NCI-H82 treated with DMSO at 0.1 percent for 48 hours (cell line): ENCODE measurements at regions not wholly inside any gene's neighbourhood (a gene's known extent, or its start where the extent isn't known, plus 50 kb on each side); places are given as distances from the start of the nearest gene placed in this dataset.
A peak's percentile ranks its signal among the peaks of the same experiment; 100 is the strongest.

Source experiments
- DNase-seq: peaks from one replicate; lab custom pipeline; 2025; ENCODE audit not compliant: unreplicated experiment; lab: John Stamatoyannopoulos, UW

DNA sequence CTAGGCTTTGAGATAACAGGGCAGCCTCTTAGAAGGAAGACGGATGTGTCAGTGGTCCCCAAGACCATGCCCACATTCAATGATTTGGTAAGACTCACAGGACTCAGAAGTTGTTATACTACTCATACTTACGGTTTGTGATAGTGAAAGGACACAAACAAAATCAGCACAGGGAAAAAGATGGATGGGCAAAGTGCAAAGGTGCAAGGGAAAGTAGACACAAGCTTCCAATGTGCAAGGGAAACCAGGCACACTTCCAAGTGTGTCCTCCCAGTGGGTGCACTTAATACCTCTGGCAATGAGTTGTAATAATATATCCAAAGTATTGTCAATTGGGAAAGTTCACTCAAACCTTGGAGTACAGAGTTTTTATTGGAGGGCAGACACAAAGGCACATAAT is 53.8 kb upstream of the VCX start:
- no peak for DNase-seq

DNA sequence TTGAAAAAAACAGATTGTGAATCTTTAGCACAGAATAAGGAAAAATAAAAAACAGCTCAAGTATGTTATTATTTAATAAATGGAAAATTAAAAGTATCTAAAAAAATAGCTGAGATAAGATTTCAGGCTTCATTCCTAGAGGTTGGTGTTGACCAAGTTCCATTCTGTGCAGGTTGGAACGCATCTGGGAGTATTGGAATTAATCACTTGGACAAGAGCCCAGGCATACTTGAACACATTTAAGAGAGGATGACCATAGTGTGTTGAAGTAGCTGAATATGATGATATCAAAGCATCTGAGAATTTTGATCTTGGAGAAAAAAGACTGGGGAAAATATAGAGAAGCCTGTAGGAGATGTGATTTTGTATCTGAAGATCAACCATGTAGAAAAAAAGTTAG is 54.6 kb upstream of the VCX start:
- no peak for DNase-seq

DNA sequence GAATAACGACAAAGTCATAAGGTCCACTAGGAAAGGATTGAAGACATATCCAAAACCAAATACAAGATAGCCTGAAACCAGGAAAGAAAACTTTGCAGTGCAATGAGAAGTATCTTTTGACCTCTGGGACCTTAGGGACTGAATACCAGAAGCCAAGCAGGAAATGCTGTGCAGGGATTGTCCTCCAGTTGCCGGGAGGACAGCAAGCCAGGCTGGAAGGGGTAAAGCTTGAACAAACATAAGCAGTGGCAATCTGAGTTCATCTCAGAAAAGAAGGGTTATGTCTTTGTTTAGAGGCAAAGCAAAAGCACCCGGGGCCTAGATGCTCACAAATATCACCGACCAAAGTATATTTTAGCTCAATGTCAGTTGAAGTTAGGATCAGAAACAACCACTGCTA is 55.3 kb upstream of the VCX start:
- no peak for DNase-seq

DNA sequence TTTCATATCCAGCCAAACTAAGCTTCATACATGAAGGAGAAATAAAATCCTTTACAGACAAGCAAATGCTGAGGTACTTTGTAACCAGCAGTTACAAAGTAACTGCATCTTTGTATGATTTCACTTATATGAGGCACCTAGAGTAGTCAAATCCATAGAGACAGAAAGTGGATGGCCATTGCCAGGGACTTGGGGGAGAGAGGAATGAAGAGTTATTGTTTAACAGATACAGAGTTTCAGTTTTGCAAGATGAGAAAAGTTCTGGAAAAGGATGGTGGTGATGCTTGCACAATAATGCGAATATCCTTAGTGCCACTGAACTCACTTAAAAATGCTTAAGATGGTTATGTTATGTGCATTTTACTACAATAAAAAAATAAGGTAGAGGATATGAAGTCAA is 58.4 kb upstream of the VCX start:
- no peak for DNase-seq

DNA sequence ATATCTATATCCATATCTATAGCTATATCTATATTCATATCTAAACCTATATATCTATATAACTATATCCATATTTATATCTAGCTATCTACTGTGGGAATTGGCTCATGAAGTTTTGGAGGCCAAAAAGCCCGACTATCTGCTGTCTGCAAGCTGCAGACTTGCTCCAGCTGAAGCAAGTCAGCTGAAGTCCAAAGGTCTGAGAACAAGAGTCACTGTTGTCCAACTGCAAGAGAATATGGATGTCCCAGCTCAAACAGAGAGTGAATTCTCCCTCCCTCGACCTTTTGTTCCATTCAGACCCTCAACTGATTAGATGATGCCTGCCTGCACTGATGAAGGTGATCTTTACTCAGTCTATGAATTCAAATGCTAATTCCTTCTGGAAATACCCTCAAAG is 63.3 kb upstream of the VCX start:
- no peak for DNase-seq

DNA sequence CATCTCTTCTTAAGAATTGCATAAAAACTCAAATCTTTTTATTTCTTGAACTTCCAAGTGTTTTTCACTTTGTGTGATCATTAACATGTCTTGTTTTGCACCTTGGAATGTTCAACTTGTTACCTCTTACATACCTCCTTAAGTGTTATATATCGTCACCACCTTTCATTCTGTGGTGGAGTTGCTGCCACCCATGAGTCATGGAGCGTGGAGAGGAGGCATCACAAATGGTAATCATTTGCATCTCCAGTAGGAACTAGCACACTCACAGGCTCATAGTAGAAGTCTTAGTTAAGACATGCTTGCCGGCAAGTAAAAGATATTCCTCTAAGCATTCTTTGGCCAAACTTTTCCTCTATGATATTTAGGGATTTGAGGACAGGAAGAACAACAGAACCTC is 67.0 kb upstream of the VCX start:
- DNase-seq: no peak

DNA sequence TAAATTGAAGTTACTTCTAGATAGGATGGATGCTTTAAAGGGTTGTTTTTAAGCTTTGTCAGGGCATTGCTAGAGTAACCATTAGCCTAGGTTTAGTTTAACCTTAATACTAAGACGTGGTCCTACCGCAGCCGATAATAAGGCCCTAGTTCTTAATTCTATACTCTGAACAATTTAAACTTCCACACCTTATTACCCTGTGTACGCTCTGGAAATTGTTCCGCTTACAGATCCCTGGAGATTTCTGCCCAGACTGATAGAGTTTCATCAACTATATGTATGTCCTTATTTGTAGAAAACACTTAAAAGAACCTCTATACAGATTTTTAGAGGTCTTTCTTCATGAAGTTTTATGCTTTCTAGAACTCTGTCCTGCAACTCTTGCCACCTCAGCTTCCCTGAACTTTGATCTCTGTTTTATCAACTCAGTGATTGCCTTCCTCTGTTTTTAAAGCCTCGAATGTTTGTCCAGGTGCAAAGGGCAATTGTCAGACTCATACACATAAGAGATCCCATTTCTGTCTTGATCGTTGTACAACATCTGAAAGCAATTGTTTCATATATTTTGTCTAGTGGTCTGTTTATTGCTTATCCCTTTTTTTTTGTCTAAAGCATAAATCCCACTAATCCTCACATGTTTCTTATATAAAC is 71.1 kb upstream of the VCX start:
- DNase-seq: no peak

DNA sequence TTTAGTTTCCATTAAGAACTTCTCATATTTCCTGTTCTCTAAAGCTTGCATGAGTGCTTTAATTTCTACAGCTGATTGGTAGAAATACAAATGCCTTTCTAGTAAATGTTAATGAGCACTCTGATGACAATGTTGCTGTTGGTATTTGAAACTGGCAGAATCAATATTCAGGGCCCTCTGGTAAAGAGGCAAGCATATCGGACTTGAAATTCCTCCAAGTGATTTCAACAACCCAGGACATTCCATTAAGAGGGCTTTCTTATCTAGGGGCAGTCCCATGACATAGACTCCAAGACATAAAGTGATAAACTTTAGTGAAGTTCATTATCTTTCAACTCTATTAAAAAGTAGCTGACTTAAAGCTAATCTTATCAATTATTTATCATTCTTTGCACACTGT is 83.1 kb upstream of the VCX start:
- no peak for DNase-seq

DNA sequence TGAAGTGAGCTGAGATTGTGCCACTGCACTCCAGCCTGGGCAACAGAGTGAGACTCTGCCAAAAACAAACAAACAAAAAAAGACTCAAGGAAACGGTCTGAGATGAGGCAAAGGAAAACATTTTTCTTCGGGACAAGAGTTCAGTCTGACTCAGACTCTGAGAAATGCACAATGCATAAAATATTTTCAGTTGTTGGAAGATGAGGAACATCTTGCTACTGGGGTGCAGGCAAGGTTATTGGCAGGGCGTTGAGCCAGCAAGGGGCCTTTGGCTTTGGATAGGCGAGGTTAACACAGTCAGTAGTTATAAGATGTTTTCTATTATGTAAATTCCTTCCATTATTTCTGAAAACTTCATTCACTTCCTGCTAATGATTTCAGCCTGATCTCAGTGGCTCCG is 96.1 kb upstream of the VCX start:
- no peak for DNase-seq

DNA sequence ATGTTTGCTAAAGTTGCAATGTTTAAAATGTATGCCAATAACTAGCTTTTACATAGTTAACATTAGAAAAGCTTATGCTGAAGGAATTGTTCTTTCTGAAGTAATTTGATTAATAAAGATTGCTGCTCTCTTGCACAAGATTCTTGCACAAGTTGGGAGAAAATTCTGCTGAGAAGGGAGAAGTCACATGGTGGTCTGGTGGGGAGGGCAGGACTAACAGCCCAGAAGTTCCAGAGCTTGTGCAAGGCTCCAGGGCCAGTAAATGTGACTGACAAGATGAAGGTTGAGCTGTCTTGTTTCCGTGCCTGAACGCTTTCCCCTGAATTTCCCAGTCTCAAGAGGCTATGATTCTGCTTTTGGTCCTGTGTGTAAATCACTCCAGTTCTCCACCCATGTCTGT is 112.9 kb upstream of the VCX start:
- no peak for DNase-seq

DNA sequence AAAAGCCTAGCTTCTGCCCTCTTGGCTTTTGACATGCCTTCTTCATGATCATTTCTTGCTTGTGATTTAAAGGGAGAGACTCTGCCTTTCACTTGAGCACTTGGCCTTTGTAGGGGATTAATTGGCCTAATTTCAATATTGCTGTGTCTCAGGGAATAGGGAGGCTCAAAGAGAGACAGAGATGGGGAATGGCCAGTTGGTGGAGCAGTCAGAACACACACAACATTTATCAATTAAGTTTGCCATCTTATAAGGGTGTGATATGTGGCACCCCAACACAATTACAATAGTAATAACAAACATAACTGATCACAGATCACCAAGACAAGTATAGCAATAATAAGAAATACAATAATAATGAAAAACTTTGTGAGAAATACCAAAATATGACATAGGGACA is 122.5 kb upstream of the VCX start:
- no peak for DNase-seq

DNA sequence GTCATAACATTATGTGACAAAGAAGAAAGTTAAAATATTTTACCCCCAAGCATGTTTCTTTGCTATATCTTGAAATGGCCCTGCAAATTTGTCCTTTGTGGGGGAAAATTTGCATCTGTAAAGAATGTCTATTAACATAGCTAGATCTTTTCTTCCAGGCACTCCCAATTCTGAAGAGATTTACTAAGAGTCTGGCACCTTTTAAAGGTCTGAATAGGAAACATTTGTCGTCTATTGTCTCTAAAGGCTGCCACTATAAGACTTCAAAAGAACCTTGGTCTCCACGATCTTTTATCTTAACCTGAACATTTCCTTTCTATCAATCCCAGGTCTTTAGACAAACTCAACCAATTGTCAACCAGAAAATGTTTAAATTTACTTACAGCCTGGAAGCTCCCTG is 128.6 kb upstream of the VCX start:
- DNase-seq: no peak

DNA sequence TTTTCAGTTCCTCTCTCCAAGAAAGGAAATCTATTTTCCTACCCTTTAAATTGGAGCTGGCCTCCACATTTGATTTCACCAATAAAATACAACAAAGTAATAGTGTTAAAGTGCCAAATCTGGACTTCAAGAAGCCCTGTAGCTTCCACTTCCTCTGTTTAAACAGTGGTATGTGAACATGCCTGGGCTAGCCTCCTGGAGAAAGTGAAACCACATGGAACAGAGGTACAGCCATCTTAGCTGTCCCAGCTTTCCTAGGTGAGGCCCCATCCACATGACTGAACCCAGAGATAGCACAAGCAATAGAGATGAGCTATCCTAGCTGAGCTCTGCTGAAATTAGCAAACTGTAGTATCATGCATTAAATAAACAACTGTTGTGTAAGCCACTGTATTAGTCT is 131.8 kb upstream of the VCX start:
- DNase-seq: no peak

DNA sequence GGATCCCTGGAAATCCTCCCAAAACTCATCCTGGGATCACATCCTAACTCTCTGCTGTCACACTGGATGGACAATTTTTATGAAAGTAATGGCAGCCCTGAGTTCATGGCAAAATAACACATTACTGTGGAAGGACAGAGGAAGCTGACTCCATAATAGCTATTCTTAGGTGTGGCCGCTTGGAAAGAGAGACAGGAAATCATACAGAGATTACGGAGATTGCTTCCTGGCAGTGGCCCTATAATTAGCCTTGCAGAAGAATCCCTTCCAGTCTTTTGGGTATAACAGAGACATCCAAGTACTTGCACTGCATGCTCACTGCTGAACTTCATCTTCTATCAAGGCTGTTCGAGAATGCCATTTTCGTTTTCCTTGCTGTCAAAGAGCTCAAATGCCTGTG is 133.1 kb upstream of the VCX start:
- no peak for DNase-seq

DNA sequence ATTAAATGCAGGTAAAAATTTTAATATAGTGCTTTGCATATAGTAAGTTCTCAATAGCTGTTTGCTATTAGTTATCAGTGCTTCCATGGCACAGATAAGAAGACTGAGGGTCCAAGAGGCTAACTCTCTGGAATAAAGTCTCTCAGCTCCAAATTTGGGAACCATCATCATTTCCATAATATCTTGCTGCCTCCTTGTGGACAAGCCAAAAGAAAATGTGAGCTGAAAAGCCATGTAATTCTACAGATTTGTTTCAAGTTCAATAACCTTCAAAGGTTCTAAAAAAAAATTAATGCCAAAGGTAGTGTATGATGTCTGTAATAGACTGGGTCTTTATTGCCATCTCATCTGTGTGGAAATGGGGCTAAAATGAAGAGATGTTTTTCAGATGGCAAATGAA is 136.9 kb upstream of the VCX start:
- DNase-seq: no peak

DNA sequence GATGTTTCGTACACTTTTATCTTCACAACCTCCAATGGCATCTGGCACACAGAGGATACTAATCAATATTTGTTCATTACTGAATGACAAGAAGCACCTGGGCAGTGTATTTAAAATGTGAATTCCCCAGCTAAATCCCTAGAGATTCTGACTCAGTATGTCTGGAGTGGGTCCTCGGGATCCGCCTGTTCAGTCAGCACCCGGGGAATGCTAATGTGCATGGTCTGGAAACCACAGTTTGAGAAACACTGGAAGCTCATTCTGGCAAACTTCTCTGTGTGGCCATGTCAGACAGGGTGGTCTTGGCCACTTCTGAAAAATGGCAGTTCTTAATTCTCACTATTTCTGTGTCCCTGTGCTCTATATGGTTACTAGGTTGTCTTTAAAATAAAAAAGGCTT is 138.8 kb upstream of the VCX start:
- DNase-seq: no peak

DNA sequence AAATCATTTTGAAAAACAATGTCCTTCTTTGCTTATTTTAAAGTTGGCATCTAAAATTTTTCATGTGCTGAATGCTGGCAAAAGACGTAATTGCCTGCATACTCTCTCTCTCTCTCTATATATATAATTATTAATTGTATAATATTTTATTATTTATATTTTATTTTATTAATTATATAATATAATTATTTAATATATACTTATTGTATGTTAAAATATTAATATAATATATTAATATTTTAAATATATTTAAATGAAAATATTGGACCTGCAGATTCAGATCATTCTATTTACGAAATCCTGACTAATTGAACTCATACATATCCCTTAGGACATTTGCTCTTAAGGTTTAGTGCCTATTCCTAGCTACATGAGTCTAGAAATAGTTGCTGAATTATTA is 144.7 kb upstream of the VCX start:
- DNase-seq: no peak

DNA sequence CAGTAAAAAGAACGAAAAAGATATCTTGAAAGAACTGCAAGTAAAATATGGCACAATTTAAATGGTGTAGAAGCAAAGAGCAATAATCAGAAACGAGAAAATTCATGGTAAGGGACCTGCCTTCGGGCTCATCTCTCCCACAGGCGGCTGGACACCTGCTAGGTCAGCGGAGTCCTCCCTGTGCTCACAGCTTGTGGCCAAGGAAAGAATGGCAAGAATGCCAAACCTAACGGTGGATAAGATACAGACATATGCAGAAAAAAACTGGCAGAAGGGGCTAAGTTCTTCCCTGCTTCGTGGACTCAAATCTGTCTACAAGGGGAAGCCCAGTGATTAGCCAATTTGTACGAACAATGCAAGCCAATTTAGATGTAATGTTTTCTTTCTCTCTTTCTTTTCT is 152.1 kb upstream of the VCX start:
- DNase-seq: no peak

DNA sequence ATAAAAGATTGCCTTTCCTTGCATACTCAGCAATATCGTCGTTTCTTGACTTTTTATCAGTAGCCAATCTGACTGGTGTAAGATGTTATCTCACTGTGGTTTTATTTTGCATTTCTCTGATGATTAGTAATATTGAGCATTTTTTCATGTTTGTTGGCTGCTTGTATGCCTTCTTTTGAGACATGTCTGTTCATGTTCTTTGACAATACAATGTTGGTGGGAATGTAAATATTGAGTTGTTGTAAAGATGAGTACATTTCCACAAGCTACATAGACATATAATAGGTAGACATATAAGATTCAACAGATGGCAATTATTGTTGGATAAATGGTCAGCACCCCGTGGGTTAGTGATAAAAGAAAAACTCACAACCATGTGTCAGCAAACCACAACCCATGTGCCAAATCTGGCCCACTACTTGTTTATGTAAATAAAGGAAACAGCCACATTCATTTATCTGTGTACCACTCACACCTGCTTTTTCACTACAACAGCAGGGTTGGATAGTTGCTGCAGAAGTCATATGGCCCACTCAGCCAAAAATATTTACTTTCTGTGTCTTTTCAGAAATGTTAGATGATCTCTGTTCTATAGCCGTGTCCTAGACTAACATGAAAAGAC is 153.1 kb upstream of the VCX start:
- no peak for DNase-seq

DNA sequence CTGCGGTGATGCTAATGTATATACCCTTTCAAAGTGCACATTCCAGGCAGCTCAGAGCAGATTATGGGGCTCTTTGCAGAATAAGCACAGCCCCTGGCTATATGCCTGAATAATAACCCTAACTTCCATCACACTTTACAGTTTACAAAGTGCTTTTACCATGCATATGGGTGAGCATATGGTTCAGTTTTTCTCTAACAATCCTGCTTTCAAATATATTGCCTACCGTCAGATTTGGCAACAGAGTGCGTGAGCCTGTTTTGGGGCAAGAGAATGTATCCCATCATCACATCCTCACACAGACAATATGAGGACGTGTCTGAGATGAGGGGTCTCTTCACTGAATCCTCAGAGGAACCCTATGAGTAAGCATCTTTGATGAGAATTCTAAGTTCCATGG is 162.8 kb upstream of the VCX start:
- no peak for DNase-seq

DNA sequence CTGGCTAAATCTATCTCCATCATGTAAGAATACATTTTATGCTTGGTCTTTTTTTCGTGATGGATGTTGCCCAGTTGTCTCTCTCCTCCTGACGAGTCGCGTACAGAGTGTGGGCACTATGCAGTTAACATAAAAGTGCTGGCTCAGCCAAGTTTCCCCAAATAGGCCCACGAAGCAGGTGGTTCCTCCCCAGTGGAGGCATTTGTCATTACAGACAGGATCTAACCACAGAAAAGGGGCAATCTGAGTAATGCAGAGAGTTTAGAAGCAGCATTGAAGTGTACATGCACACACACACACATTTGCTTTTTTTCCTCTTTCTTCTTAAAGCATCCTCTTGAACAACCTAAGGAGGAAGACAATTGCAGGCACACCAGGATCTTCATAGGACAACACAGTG is 188.7 kb upstream of the VCX start:
- DNase-seq: no peak

DNA sequence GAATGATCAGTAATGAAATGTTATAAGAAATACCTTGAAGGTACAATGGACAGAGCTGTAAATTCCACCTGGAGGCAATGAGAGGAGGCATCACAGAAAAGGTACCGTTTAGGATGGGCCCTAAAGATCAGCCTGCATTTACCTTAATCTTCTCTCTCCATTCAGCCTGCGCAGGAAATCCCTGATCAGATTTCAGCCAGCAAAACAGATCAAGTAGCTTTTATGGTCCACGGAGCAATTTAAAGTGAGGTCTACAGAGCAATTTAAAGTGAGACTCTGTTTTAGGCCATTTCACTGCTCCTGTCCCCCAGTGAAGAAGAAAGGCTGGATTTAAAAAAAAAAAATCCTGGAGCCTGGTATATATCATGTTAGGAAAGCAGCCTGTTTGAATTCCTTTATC is 195.1 kb upstream of the VCX start:
- peak; percentile 0 for DNase-seq

DNA sequence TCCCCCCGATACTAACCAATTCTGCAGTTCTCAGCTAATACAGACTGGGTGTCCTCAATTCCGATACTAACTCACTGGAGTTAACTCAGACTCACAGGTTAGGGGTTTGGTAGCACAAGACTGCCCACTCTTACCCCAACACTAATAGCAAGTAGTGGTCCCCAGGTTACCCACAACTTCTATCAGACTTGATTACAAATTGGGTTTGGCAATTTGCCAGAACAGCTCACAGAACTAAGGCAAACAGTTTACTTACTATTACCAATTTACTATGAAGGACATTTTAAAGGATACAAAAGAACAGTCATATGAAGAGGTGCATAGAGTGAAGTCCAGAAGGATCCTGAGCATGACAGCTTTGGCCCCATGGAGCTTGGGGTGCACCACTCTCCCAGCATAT is 201.8 kb upstream of the VCX start:
- no peak for DNase-seq
